OCI-M2 (cell line): ENCODE measurements at regions not wholly inside any gene's neighbourhood (a gene's known extent, or its start where the extent isn't known, plus 50 kb on each side); places are given as distances from the start of the nearest gene placed in this dataset.
"Not testable (repeated sequence)": the region's sequence is repeated elsewhere in the genome, so short reads cannot be mapped to it uniquely, and the experiment has no call there.

Source experiments
- DNase-seq: peaks from one replicate; lab custom pipeline; 2025; ENCODE audit not compliant: unreplicated experiment; lab: John Stamatoyannopoulos, UW

DNA sequence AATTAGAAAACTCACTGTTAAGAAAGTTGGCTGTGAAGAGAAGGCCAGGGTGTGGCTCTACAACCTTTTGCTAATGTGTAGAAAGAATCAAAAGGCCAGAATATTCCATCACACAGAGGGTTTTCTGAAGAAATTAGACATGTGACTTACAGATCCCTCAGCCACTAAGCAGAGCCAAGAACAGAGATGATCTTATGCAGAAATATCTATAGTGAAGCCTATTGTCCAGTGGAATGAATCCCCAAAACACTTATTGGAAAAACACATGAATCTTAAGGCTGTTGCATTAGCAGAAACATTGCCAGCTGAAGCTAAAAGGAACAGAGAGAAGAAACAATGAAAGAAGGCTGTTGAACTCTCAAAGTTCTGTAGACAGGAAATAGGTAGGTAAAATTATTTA is 979.2 kb downstream of the MRPL39 start:
- DNase-seq, result no peak

DNA sequence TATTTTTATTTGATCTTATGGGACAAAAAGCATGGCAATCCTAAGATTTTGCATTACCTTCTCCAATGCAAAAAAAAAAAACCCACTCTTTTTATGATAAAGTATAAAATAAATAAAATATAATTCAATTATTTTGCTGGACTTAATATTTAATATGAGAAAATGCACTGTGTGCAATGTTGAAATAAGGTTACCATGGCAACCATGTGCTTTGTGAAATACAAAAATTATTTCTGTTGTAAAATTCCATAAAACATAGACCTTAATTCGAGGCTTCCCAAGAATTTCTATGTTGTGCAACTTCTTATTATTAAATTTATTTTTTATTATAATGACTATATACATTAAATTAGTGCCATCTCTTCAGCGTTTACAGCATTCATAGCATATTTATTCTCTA is 989.5 kb downstream of the MRPL39 start:
- no peak for DNase-seq

DNA sequence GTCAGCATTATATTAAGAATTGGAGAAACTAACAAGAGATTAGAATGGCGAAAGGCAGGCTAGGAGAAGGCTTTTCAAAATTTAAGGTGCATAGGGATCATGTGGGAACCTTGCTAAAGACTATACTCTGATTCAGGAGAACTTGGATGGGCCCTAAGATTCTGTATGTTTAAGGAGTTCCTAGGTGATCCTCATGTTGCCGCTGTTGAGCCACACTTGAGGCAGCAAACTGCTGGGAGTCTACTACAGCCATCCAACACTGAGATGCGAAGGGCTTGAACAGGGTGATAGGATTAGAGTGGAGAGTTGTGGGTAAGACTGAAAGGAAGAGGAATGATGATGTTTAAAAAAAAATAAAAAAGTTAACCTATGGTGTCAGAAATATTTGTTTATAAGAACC is 1013.2 kb downstream of the MRPL39 start:
- no peak for DNase-seq

DNA sequence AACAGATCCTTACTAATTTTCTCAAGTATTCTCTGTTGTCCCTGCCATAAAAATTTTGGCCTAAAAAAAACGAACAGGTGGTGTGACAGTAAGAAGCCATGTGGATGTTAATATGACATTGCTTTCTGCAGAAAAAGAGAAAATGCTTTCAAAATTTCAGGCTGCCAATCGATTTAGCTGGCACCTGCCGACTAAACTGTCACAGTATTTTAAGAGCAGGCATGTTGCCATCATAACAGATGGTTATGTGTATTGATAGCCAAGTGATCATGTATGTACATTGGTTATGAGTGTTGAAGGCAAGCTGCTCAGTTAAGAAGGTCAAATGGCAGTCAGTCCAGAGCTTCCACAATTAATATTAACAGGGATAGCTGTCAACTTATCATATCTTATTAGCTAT is 1017.0 kb downstream of the MRPL39 start:
- DNase-seq, result no peak

DNA sequence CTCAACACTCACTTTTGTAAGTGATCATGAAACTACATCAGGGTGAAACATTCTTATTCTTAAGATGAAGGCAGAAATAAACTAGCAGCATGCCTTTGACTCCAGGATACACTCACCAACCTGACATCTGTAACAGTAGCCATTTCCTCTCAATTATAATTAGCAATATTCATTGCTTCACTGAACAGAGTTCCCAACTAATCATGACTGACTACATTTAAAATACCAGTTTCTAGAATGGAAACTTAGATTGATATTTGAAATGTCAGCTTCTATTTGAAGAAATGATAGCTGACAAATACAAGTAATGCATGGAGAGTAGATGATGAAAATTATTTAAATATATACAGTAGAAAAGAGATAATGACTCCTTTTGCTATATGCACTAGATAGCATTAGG is 1023.8 kb downstream of the MRPL39 start:
- DNase-seq, result no peak

DNA sequence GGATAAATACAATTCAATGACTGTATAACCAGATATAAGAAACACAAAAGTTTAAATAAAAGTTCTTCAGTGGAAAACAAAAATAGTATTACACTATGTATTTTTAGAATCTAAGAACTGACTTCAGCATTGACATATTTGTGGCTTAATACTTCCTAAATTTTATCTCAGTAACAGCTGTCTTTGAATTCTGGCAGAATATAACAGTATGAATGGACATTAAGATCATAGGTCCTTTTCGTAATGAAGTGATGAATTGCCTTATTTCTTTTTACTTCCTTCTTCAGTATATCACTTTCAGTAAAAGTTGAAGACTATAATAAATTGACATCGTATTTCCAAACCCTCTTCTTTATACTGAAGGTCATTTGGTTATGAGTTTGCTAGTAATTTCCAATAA is 1030.0 kb downstream of the MRPL39 start:
- DNase-seq, result no peak

DNA sequence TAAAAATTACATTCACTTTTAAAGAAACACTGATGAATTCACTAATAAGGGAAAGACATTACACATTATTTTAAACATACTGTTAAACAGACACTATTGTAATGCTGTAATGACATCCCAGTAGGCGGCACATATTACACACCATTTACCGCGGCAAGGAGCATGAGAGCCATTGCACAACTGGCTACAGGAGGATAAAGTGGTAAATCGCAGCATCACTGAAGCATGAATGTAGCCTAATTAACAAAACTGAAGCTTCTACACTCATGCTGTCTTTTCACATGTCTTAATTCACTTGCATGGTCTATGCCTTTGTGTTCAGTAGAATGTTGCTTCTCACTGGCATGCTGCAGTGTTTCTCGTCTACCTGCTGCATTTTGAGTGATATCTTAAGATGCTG is 1046.0 kb downstream of the MRPL39 start:
- no peak for DNase-seq

DNA sequence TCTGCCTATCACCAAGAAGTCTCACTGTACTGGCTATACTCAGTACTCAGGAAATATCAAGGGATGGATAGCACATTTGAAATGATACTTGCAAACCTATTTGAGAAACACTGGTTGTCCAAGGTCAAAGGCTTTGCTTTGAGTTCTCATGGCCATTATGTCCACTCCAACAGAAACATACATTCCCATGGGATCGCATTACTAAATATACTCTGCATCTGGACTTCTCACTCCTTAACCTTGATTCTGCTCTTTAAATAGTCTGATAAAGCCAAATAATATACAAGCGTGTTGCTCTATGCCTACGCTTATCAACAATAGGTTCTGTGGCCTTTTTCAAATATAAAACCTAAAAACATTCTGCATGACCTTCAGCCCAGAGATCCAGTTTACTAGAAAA is 1054.8 kb downstream of the MRPL39 start:
- no peak for DNase-seq

DNA sequence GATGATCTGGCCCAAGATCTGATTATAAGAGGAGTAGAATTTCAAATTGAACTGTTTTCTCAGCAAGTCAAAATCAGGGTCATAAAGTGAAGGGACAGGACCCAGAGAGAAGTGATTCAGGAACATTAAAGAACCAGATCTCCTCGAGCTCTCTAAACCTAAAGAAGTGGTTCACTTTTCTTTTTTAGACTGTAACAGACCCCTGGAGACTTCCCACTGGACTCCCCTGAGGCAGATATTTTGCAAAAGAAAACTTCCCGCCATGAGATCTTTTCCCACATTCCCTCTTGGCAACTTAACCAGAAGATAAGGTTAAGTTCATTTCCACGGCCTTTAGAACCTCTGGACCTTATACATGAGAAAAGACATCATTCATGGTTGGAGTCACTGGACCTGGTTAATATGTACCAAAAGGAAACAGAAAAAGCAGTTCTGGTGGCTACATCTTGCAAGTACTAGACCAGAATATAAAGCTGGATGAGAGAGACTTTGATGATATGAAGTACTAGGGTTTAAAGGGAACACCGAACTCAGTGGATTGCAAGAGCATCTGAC is 1061.4 kb downstream of the MRPL39 start:
- DNase-seq, result no peak

DNA sequence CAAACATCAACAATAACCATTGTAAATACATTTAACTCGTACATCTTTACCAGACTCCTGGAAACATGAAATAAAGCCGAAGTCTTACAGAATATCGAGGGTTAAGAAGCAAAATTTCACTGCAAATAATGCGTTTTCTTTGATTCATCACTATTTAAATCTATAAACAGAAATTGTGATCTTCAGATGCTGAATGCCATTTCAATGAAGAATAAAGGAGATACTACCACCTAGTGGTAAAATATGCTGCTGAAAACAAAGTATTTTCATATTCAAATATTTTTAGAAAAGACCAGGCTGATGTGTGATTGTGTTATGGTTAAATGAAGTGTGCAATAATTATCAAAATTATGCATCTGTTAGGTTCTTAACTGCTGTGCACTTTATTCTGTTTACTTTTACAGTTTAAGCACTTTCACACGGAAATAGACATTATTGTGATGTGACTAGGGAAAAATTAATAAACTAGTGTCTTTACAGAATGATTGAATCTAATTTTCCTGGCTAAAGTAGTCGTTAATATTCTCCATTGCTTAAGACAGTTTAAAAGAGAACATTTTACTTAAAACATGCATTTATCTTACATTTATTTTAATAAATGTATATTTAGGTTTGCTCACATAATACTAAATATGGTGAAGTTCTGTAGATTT is 1093.1 kb downstream of the MRPL39 start:
- no peak for DNase-seq

DNA sequence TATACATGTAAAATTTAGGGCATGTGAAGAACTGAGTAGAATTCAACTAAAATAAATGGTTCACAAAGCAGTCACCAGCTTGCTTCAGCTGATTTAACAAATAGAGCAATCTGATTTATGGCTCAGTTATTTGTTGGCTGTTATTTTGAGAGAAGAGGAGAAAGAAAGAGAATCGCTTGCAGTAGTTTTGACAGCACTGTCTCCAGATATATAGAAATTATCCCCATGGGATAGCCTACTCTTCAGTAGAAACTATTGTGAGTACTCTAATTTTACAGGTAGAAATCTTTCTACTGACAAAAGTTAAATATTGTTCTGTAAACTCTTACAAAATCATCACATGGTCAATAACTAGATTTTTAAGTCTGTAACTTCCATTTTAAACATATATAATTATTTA is 1098.2 kb downstream of the MRPL39 start:
- DNase-seq, result no peak

DNA sequence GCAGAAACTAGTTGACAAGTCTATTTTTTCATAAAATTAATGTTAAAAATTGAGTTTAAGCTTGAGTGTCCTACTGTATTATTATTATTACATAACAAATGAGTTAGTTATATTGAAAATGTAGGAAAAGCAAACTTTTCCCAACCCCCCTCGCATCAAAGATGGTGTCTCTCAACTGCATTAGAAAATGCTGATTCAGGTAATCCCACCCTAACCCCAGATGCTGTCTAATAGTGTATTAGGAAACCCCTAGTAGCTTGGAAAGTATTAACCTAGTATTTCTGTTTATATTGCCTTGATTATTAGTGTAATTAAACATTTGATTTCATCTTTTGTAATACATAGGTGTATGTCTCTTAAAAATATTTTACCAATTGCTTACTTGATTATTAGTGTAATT is 1120.3 kb downstream of the MRPL39 start:
- DNase-seq, result no peak

DNA sequence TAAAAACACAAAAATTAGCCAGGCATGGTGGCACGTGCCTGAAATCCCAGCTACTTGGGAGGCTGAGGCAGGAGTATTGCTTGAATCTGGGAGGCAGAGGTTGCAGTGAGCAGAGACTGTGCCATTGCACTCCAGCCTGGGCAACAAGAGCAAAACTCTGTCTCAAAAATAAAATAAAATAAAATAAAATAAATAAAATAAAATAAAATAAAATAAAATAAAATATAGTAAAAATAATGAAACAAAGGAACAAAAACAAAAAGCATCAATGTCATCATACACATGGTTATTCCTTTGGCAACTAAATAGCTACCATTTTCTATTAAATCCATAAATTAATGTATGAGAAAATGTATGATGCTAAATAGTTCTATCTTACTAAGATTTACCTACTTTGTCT is 1123.9 kb downstream of the MRPL39 start:
- not testable (repeated sequence) for DNase-seq

DNA sequence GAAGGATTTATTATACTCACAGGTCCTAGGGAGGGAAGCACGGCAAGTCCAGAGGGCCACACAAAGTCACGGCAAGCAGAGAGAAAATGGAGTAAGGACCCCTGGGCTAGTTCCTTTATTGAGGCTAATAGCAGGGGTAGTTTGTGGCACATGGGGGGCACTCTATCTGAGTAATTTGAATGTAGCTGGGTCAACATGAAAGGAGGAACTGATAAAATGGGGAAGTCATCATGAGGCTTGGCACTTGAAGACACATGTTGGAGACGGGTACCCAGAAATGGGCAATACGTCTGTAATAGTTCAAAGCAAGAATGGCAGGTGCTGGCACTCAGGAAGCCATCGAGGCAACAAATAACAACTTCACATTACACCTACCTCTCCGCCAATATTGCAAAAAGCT is 1136.4 kb downstream of the MRPL39 start:
- DNase-seq, result no peak

DNA sequence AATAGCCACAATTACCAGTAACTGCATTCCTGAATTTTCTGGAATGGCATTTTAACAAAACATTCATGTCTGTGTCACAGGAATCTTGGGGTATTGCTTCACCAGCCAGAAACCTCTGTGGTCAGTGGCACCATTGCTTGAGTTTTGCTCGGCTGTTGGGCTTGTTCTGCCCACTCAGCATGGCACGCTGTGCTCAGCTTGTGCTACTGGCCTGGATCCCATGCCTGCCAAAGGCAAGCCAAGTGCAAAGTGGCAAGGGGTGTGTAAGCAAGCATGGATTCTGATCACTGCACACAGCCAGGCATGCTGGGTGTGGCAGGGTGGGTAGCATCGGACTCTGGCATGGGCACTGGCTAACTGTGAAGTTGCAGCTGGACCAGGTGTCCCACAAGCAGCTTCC is 1150.9 kb downstream of the MRPL39 start:
- DNase-seq, result no peak

DNA sequence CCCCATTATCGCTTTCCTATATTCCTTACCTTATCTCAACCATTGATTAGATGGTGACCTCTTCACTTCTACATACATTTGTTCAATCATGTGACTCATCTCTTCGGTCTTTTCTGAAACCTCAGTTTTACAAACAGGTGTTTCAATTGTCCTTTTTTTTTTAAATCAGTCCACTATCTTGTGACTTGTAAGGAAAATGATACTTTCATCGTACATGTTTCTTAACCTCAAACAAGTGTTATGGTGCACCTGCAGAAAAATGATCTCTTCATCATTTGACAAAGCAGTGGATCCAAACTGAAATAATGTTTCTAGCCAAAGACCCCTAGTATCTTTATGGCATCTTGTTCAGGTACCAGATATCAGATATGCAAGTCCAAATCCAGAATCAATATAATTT is 1157.2 kb downstream of the MRPL39 start:
- DNase-seq, result no peak

DNA sequence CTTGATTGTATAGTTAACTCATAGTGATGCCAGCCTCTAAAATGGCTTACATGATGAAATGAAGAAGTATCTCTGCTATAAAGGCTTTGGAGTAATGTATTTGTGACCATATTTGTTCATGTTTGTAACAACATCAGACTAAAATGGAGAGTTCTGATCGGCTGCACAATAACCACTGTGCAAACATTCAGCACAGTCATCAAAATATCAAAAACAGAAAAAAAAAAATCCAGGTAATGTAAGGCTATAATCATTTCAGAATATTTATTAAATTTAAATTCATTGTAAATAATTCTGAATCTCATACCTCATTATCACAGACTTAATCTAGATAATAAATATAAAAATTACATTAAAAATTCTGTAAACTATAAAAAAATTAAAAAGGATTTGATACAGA is 1161.8 kb downstream of the MRPL39 start:
- no peak for DNase-seq

DNA sequence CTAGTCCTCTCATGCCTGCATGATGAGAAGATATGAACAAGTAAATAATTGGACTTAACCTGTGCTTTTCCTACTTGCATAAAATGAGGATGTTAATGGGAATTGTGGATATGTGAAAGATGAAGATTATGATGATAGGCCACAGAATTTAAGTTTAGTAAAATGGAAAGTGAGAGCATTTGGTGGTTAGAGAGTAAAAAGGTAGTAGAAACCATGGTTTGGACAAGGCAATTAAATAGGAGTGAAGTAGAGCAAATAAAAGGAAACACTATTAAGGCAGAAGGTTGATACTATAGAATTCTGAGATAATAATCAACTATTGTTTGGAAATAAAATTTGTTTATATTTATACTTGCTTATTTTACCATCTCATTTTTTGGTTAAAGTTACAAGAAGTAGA is 1162.5 kb downstream of the MRPL39 start:
- no peak for DNase-seq

DNA sequence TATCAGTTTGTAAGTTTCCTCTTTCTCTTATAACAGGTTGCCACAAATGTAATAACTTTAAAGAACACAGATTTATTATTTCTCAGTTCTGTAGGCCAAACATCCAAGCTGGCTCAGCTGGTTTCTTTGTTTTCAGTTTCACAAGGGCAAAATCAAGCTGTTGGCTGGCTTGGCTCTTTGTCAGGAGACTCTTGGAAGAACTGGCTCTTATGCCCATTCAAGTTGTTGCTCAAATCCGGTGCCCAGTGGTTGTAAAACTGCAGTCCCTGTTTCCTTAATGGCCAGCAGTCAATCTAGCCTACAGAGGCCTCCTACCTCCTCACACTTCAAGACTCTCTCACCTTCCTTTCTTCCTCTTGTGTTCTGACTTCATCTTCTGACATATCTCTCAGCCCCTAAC is 1171.0 kb downstream of the MRPL39 start:
- no peak for DNase-seq

DNA sequence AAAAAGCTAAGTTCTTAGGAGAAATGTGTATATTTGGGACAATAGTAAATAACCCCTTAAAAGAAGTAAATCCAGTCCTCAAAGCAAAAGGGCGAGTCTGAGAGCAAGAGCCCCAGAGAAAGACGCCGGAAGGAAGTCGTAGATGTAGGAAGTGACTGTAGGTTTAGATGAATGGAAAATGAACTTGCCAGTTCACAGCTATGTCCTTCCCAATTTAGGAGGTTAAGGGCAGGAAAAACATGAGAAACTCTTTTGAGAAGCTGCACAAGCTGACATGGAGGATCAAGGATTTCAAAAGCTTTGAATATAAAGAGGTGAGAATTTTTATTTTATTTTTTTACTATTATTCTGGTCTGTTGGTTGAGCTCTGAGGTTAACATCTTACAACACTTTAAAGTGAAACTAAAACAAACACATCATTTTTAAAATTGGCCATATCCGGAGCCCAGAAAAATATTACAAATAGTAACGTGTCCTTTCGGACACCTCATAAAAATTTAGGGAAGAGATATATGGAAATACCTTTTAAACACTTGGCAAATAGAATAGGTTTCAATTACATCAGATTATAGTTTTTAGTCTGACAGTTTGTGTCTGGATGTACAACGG is 1178.6 kb downstream of the MRPL39 start:
- DNase-seq, result no peak

DNA sequence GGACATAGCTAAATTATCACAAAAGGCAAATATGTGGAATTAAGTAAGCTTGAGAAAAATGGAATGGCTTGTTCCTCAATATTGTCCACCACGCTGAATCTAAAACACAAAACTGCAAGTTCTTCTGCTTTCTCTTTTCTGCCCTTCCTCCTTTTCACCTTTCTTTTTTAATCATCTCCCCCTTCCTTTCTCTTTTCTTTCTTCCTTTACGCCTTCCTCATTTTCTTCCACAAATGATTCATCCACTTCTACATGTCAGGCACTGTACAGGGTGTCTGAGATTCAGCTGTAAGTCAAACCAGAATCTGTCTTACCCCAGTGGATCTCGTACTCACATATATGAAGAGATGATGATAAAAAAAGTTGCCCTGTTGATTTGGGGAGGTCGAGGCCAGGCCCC is 1182.5 kb downstream of the MRPL39 start:
- no peak for DNase-seq

DNA sequence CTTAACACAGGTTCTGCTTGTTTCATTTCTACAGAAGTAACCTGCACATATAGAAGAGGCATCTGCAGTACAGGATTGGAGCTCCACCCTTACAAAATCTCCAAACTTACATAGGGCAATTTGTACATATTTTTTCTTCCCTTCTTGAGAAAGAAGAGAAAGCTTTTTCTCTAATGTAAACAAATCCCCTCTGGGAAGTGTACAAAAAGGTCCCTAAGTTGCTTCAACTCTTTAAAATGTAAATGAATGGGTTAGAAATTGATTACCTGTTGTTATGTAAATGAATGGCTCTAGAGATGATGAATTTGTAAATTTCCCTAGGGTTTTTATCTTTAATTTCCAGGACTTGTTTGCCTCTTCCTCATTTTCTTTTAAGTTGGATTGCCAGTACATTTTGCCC is 1183.7 kb downstream of the MRPL39 start:
- no peak for DNase-seq

DNA sequence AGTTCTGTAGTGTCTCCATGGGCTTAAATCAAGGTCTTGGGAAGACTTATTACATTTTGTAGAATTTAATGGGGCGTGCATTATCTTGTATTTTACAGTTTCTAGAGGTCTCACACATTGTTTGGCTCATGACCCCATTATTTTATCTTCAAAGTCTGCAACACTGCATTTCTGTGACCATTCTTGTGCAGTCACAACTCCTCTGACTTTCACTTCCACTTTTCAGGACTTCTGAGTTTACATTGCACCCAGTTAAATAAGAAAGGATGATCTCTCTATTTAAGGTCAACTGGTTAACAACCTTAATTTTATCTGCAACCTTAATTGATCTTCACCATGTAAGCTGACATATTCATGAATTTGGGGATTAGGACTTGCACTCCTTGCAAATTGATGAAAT is 1186.6 kb downstream of the MRPL39 start:
- DNase-seq, result no peak
